ENCODE measurements at regions not wholly inside any gene's neighbourhood (a gene's known extent, or its start where the extent isn't known, plus 50 kb on each side); places are given as distances from the start of the nearest gene placed in this dataset.

DNA sequence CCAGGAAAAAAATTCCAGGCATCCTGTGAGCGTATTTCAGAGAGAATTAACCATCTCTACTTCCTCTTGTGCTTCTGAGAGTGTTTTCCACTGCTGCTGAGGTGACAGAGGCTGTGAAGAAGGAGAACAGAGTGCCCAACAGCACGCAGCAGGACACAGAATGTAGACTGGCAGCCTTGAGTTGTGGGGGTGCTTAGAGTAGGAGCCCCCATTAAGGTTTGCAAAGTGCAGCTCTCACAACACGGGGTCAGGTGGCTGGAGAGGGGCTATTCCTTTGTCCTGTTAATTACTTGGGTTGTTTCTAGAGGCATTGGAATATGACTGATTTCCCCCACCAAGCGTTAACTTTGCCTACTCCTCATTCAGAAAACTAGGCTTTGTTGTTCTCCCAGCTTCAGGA lies 370.6 kb downstream of the TSHZ3 start:
- Histone ChIP-seq H3K27ac (replicated peaks) (no peak overlapping the region), H3K4me3 (replicated peaks; ENCODE audit: insufficient read depth, low read length) (no peak overlapping the region), H3K27me3 (ENCODE audit: insufficient read depth, poor library complexity, severe bottlenecking) (no peaks in the 10 kb centered on the region)
- TF ChIP-seq GABPA (IDR thresholded peaks at IDR 0.05; ENCODE audit: low read depth): no peak
- TF ChIP-seq SPI1 (IDR thresholded peaks at IDR 0.05; ENCODE audit: borderline replicate concordance, low read depth): no peak
- TF ChIP-seq, protein P1, sequence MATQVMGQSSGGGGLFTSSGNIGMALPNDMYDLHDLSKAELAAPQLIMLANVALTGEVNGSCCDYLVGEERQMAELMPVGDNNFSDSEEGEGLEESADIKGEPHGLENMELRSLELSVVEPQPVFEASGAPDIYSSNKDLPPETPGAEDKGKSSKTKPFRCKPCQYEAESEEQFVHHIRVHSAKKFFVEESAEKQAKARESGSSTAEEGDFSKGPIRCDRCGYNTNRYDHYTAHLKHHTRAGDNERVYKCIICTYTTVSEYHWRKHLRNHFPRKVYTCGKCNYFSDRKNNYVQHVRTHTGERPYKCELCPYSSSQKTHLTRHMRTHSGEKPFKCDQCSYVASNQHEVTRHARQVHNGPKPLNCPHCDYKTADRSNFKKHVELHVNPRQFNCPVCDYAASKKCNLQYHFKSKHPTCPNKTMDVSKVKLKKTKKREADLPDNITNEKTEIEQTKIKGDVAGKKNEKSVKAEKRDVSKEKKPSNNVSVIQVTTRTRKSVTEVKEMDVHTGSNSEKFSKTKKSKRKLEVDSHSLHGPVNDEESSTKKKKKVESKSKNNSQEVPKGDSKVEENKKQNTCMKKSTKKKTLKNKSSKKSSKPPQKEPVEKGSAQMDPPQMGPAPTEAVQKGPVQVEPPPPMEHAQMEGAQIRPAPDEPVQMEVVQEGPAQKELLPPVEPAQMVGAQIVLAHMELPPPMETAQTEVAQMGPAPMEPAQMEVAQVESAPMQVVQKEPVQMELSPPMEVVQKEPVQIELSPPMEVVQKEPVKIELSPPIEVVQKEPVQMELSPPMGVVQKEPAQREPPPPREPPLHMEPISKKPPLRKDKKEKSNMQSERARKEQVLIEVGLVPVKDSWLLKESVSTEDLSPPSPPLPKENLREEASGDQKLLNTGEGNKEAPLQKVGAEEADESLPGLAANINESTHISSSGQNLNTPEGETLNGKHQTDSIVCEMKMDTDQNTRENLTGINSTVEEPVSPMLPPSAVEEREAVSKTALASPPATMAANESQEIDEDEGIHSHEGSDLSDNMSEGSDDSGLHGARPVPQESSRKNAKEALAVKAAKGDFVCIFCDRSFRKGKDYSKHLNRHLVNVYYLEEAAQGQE (IDR thresholded peaks at IDR 0.05; ENCODE audit: insufficient replicate concordance, low read depth): no peak
- DNase-seq (ENCODE audit: low read depth in 1 of 2, low spot score in 1 of 2): no peak

DNA sequence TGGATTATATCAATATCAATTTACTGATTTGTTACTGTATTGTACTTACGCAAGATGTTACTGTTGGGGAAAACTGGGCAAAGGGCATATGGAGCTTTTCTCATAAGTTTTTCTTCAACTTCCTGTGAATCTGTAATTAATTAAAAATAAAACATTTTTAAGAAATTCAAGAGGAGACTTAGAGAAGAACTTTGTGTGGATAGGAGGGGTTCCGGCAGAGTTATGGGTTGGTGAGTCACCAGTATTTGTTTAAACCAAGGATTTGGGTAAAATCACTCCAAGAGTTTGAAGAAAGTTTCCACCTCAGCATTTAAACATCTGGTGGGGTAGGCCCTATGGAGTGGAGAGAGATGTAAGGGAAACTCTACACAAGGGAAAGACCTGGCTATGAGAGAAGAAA lies 379.6 kb downstream of the TSHZ3 start:
- Histone ChIP-seq H3K4me3 (replicated peaks; ENCODE audit: insufficient read depth, low read length) (no peak overlapping the region), H3K27me3 (ENCODE audit: insufficient read depth, poor library complexity, severe bottlenecking) (no peaks in the 10 kb centered on the region), H3K27ac (replicated peaks) (no peak overlapping the region)
- DNase-seq (ENCODE audit: low read depth in 1 of 2, low spot score in 1 of 2): no peak
- no peak for TF ChIP-seq SPI1 (IDR thresholded peaks at IDR 0.05; ENCODE audit: borderline replicate concordance, low read depth)
- TF ChIP-seq, protein P2, sequence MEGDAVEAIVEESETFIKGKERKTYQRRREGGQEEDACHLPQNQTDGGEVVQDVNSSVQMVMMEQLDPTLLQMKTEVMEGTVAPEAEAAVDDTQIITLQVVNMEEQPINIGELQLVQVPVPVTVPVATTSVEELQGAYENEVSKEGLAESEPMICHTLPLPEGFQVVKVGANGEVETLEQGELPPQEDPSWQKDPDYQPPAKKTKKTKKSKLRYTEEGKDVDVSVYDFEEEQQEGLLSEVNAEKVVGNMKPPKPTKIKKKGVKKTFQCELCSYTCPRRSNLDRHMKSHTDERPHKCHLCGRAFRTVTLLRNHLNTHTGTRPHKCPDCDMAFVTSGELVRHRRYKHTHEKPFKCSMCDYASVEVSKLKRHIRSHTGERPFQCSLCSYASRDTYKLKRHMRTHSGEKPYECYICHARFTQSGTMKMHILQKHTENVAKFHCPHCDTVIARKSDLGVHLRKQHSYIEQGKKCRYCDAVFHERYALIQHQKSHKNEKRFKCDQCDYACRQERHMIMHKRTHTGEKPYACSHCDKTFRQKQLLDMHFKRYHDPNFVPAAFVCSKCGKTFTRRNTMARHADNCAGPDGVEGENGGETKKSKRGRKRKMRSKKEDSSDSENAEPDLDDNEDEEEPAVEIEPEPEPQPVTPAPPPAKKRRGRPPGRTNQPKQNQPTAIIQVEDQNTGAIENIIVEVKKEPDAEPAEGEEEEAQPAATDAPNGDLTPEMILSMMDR (IDR thresholded peaks at IDR 0.05; ENCODE audit: insufficient read depth, low read length): no peak
- TF ChIP-seq, protein P1 (IDR thresholded peaks at IDR 0.05; ENCODE audit: insufficient replicate concordance, low read depth): no peak
- no peak for TF ChIP-seq GABPA (IDR thresholded peaks at IDR 0.05; ENCODE audit: low read depth)
- no peak for TF ChIP-seq POLR2AphosphoS5 (IDR thresholded peaks at IDR 0.05; ENCODE audit: low read depth)

DNA sequence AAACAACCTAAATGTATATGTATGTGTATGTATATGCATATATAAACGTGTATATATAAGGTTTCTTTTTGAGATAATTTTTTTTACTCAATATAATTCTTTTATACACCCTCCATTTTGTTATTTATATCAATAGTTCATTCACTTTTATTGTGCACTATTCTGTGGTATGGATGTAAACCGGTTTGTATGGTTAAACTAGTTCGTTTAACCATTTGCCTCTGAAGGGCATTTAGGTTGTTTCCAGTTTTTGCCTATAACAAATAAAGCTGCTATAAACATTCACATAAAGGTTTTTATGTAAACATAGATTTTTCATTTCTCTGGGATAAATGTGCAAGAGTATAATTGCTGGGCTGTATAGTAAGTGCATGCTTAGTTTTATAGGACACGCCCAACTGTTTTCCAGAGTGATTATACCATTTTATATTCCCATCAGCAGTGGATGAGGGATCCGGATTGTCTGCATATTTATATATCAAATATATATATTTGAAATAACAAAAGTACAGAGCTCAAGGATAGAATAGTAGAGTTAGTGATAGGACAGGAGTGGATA lies 380.3 kb downstream of the TSHZ3 start:
- Histone ChIP-seq H3K27ac (replicated peaks) (no peak overlapping the region), H3K4me3 (replicated peaks; ENCODE audit: insufficient read depth, low read length) (no peak overlapping the region), H3K27me3 (ENCODE audit: insufficient read depth, poor library complexity, severe bottlenecking) (no peaks in the 10 kb centered on the region)
- DNase-seq (ENCODE audit: low read depth in 1 of 2, low spot score in 1 of 2): no peak
- TF ChIP-seq, protein P2 (IDR thresholded peaks at IDR 0.05; ENCODE audit: insufficient read depth, low read length): no peak

DNA sequence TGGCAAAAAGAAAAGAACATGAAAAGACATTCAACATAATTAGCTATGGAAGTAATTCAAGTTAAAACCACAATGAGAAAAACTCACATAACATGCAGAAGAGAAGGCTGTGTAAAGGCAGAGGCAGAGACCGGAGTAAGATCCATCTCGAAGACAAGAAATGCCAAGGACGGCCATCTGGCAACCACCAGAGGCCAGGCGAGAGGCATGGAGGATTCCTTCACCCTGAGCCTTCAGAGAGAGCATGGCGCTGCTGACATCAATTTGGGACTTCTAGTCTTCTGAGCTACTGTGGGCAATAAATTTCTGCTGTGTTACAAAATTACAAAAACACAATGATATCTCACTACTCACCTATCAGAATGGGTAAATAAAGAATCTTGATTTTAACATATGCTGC lies 381.0 kb downstream of the TSHZ3 start:
- no peak overlapping the region for H3K27ac ChIP-seq (replicated peaks)
- no peaks in the 10 kb centered on the region for H3K27me3 ChIP-seq (ENCODE audit: insufficient read depth, poor library complexity, severe bottlenecking)
- TF ChIP-seq GABPA (IDR thresholded peaks at IDR 0.05; ENCODE audit: low read depth): no peak
- no peak for DNase-seq (ENCODE audit: low read depth in 1 of 2, low spot score in 1 of 2)
- no peak overlapping the region for H3K4me3 ChIP-seq (replicated peaks; ENCODE audit: insufficient read depth, low read length)

DNA sequence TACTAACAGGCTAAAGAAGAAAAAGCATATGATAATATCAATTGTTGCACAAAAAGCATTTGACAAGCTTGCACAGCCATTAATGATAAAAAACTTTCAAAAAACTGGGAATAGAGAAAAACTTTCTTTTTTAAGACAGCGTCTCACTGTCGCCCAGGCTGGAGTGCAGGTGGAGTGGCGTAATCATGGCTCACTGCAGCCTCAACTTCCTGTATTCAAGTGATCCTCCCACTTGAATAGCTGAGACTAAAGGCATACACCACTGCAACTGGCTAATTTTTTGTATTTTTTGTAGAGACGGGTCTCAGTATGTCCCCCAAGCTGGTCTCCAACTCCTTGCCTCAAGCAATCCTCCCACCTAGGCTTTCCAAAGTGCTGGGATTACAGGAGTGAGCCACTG lies 382.8 kb downstream of the TSHZ3 start:
- Histone ChIP-seq H3K4me3 (replicated peaks; ENCODE audit: insufficient read depth, low read length) (no peak overlapping the region), H3K27me3 (ENCODE audit: insufficient read depth, poor library complexity, severe bottlenecking) (no peaks in the 10 kb centered on the region), H3K27ac (replicated peaks) (no peak overlapping the region)
- TF ChIP-seq, protein P2 (IDR thresholded peaks at IDR 0.05; ENCODE audit: insufficient read depth, low read length): no peak
- DNase-seq (ENCODE audit: low read depth in 1 of 2, low spot score in 1 of 2): peak in 1 of 2 experiments; percentile 50
